Bone marrow (tissue), 2 donors: ENCODE measurements at regions not wholly inside any gene's neighbourhood (a gene's known extent, or its start where the extent isn't known, plus 50 kb on each side); places are given as distances from the start of the nearest gene placed in this dataset.
"Not testable (repeated sequence)": the region's sequence is repeated elsewhere in the genome, so short reads cannot be mapped to it uniquely, and the experiment has no call there.

ENCODE experiments used
- DNase-seq, 2 donors: peaks; one replicate each; lab custom pipeline; 2025; lab: John Stamatoyannopoulos, UW

DNA sequence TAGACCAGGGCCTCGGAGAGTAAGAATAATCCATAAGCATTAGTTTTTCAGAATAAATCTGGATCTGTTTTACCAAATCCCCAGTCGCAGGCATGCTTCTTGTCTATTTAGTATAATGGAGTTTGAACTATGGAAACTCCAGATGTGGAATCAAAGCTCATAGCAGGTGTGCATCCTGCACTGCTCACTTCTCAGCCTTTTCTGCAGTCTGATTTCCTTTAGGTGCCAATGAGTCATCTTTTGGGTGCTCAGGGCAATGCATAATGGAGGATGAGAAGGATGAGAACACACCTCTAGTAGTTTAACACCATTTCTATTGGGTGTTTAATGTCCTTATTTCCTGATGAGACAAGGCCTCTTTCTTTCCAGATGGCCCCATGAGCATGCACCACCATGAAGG lies 961.2 kb downstream of the TMEM121 start:
- DNase-seq = no peak

DNA sequence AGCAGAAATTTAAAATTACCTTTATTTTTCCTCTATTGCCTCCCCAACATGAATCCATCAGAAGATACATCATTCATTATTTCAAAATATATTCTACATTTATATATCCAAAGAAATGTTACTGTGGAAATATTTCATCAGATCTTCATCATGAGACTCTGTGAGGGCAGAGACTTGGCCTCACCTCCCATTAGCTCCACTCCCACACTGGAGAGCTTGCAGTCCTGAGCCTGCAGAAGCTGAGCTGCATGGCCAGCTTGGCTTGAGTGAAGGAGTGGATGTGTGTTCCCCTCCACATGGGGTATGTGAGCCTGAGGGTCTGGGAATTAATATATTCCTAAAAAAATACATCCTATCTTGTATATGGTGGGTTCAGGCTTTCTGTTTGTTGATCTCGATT lies 961.9 kb downstream of the TMEM121 start:
- DNase-seq = no peak

DNA sequence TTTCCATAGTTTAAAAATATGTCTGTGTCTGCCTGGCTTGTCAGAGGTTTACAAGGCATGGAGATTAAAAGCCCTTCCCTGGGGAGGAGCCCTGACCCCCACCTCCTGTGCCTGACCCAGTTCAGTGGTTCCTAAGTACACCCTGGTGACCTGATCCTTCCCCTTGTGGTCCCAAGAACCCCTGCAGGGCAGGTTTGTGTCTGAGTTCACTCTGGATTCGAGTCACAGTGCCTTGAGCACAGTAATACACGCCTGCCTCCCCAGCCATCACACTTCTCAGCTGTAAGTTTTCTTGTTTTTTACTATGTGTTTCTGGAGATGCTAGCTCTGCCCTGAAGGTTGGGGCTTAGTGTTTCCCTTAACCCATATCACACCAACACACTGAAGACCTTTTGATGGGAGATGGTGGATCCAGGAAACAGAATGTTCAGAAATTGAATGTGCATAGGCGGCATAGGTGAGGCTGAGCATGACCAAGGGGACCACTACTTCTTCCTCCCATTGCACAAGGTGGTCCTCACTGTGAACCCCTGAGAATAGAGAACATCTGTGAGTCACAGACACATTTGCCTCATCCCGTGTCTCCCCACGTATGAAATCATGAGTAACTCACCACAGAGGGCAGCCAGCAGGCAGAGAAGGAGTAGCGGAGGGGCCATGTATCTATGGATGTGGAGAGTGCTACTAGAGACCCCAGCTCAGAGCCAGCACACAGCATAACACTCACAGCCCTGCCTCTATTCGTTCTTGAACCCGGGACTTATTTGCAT lies 962.9 kb downstream of the TMEM121 start:
- no peak for DNase-seq

DNA sequence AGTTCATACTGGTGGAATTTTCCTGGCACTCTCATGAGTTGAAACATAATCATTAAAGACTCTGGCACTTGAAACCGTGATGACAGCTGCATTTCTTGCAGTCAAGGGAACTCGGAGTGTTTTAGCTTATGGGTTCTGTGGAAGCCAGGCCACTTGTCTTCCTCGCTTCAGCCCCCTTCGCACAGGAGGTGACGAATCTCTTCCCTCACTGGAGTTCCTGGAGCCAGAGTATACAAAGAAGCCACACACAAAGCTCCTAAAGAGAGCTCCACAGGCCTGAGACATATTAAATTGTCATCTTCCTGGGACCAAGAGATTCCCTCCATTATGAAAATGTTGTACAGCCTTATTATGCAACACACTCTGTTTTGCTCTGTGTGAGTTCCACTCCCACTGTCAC lies 964.1 kb downstream of the TMEM121 start:
- no peak for DNase-seq

DNA sequence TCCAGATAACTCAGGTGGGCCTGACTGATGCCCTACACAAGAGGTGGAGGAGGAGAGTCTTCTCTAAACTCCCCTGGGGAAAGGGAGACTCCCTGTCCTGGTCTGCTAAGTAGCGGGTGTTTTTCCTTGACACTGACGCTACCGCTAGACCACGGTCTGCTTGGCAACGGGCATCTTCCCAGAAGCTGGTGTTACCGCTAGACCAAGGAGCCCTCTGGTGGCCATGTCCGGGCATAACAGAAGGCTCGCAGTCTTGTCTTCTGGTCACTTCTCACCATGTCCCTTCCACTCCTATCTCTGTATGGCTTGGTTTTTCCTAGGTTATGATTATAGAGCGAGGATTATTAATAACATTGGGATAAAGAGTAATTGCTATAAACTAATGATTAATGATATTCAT lies 965.5 kb downstream of the TMEM121 start:
- DNase-seq = no peak

DNA sequence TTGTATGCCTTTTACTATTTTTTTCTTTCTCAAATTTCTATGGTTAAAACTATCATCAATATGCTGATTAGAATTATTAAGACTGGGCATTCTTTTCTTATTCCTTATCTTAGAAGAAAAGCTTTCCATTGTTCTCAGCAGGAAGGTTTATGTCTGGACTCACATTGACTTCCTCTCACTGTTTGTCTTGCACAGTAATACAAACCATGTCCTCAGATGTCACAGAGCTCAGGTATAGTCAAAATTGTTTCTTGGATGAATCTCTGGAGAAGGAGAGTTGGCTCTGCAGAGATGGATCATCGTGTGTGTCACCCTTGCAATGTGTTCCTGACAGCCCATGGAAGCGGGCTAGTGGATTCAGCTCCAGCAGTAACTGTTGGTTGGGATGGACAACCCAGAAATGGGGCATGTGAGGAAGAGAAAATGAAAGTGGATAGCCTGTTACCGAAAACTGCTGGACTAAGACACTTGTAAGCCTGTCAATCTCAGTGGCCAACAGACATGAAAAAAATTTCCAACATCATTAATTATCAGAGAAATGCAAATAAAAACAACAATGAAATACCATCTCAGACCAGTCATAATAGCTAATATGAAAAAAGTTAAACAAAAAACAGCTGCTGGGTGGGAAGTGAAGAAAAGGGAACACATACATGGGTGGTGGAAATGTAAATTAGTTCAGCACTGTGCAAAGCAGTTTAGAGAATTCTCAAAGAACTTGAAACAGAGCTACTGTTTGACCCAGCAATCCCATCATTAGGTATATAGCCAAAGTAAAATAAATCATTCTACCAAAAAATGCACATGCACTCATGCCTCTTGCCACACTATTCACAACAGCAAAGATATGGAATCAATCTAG lies 967.8 kb downstream of the TMEM121 start:
- DNase-seq = peak in 1 of 2 donors; percentile 43

DNA sequence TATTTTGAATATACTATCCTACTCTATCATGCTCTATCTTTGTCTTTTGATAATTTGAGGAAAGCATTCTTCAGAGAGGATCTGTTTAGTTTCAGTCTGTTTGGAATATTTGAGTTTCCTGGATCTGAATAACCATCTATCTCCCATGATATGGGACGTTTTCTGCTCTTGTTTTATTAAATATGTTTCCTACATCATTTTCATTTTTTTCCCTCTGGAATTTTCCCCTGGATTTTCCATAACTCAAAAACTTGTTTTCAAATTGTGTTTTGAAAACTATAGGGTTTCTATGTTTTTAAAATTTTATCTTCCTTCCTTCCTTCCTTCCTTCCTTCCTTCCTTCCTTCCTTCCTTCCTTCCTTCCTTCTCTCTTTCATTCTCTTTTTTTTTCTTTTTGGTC lies 974.2 kb downstream of the TMEM121 start:
- DNase-seq = no peak

DNA sequence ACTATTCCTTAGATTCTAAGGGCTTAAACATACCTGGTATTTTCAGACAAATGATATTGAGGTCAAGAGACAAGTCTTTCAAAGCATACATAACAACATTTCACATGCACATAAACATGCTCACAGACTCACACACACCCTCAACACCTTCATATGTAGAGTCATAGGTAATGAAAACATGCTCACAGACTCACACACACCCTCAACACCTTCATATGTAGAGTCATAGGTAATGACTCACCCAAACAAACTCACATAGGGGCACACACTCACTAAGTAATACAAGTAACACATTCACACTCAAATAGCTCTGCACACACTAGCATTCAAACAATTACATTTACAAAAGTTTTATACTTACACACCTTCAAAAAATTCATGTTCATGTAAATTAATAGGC lies 975.5 kb downstream of the TMEM121 start:
- no peak for DNase-seq

DNA sequence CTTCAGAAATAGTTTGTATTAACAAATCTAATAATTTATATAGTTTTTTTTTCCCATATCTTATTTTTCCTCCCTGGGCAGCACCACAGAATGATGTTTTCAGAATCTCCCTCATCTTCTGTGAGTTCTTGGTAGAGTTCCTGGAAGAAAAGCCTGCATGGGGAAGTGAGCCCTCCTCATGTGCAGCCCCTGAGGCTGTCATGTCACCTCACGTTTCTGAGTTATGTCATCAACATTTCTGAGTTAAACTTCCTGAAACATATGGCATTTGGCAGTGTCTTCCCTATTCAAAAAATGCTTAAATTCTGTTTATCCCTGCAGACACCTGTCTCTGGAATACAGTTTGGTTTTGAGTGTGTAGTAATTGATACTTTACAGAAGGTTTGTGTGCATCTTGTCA lies 979.0 kb downstream of the TMEM121 start:
- peak in 1 of 2 donors; percentile 45 for DNase-seq

DNA sequence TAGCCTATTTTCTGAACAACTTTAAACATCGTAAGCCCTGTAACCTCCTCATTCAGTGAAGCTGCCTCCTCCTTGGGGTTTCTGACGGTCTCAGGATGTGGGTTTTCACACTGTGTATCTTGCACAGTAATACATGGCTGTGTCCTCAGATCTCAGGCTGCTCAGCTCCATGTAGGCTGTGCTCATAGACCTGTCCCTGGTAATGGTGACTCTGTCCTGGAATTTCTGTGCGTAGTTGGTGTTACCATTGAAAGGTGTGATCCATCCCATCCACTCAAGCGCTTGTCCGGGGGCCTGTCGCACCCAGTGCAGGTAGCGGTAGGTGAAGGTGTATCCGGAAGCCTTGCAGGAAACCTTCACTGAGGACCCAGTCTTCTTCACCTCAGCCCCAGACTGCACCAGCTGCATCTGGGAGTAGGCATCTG lies 980.5 kb downstream of the TMEM121 start:
- DNase-seq = peak in 1 of 2 donors; percentile 9

DNA sequence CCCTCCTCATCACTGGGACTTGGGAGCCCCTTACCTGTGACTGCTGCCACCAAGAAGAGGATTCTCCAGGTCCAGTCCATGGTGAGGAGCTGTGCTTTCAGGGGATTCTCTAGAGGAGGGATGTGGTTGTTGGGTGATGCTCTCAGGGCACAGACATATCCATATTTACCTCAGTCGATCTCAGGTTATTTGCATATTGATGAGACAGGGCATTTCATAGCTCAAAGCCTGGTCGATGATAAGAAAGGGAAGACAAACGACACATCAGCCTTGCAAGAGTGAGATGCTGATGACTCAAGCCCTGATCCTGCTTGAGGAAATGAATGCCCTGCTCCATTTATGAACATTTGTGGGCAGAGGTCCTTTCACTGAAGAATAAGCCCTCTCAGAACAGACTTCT lies 981.0 kb downstream of the TMEM121 start:
- no peak for DNase-seq

DNA sequence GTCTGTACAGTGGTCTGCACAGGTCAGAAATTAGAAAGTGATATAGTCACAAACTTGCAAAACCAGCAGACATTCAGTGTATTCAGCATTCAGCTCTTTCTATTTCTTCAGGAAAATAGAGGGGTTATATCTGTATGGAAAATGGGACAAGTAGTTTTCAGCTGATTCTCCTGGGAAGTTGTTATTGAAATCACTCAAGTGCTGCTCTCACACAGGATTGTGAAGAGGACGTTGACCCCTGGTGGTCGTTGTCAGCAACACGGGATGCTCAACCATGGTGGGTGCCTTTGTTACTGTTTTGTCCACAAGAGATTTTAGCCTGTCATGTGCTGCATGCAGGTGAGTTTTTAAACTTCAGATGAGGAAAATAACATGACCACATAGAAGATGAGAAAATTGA lies 981.8 kb downstream of the TMEM121 start:
- DNase-seq = no peak

DNA sequence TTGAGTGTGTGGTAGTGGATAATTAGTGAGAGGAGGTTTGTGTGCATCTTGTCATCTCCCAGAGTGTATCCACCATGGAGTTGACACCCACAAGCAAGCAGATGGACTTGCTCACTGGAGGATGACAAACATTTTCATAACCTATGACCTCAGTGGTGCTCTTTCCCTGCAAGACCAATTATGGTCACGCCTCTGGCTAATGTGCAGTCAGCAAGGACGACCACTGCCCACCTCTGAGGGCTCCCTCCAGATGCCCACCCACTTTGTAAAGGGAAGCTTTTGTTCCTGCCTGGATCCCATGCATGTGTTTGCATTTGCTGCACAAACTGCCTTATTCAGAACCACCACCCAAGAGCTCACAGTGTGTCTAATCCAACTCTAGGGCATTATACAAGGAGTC lies 982.8 kb downstream of the TMEM121 start:
- DNase-seq = no peak

DNA sequence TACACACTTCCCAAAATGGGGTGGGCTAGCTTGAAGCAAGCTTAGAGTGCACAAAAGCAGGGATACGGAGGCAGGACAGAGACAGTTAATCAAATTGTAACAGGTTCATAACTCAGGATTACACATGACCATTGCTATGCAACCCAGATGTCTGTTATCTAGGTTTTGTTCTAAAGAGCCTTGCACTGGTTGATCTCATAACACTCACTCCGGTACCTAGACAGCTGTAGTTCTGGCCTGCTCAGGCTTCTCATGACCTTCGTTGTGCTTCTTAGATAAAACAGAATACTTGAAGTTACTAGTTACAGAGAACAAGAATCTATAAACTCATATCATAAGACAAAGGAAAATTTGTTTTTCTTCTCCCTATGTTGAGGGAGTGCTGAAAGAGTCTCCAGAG lies 983.4 kb downstream of the TMEM121 start:
- DNase-seq = no peak

DNA sequence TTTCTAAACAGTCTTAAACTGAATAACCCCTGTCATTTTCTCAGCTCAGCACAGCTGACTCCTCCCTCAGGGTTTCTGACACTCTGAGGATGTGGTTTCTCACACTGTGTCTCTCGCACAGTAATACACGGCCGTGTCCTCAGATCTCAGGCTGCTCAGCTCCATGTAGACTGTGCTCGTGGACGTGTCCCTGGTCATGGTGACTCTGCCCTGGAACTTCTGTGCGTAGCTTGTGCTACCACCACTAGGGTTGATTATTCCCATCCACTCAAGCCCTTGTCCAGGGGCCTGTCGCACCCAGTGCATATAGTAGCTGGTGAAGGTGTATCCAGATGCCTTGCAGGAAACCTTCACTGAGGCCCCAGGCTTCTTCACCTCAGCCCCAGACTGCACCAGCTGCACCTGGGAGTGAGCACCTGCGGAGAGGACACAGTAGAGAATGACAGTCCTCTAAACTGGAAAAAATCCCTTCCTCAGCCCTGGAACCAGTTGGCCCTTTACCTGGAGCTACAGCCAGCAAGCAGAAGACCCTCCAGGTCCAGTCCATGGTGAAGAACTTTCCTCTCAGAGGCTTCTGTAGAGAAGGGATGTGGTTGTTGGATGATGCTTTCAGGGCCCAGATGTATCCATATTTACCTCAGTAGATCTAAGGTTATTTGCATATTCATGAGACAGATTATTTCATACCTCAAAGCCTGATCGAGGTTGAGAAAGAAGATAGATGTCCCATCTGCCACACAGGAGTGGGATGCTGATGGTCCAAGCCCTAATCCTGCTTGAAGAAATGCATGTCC lies 984.8 kb downstream of the TMEM121 start:
- DNase-seq = peak in 1 of 2 donors; percentile 64

DNA sequence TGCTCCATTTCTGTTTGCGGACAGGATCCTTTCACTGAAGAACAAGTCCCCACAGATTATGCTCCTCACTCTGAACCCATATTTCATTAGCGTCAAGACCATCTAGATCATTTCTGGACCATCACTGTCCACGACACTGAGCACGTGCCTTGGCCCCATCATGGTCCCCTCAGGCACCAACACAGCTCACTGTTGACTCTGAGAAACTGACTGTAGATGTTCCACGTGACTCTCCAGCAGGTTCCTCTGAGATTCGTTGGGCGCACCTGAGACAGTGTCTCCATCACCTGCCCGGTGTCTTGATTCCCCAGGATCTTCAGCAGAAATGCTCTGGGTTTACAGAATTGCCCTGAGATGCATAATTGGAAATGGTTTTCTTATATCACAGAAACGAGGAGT lies 985.4 kb downstream of the TMEM121 start:
- DNase-seq = no peak

DNA sequence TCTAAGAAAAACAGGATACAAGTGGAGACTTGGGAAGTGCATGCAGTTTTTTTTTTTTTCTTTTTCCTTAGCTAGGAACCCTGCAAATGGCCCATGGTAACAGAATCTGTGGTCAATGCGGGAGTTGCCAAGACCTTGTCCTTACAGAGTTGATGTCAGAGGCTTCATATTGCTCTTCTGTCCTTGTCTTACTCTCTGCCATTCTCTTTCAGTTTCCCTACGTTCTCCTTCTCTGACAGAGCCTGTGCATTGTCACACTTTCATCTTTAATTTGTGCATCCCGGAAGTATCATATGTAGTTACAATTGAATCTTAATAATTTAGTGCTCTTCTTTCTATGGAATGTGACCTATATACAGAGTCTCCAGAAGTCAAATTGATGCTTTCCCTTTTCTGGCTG lies 986.9 kb downstream of the TMEM121 start:
- DNase-seq = no peak

DNA sequence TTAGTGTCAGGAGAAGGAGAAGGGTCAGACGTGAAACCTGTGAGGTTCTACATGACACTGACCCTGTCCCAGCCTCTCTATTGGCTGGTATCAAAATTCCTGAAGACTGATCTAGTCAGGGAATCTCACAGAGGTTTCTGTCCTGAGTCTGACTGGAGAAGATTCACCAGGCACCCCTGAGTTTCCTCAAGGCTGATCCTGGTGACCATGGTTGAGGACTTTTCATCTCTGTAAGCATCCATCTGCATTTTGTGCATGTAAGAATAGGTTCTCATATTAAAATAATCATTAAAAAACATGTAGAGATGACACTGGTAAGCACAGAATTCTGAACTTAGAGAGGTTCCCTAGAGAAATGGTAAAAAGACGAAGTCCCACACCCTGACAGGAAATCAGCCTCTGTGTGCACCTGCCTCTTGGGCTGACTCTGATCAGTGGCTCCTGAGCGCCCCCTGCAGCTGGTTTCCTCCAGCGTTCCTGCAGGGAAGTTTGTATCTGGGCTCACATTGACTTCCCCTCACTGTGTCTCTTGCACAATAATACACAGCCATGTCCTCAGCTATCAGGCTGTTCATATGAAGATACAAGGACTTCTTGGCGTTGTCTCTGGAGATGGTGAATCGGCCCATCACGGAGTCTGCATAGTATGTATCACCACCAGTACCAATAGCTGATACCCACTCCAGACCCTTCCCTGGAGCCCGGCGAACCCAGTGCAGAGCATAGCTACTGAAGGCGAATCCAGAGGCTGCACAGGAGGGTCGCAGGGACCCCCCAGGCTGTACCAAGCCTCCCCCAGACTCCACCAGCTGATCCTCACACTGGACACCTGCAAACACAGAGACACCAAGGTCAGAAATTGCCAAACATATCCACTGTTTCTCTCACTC lies 991.9 kb downstream of the TMEM121 start:
- peak in 1 of 2 donors; percentile 76 for DNase-seq

DNA sequence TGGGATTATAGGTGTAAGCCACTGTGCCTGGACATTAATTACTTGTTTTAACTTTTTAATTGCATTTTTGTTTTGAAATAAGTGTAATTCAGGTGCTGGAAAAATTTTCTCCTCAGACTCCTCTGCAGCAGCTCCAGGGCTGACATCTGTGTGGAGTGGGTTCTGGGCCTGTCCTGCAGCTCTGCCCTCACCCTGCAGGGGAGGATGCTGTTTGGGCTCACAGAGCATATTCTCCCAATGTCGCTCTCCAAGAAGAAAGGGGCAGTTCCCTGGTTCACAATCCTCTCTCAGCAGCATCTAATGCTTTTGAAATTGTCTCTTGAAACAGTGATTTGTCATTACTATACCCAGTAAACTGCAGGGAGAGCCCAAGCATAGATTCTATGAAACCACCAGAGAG lies 995.7 kb downstream of the TMEM121 start:
- DNase-seq = not testable (repeated sequence)

DNA sequence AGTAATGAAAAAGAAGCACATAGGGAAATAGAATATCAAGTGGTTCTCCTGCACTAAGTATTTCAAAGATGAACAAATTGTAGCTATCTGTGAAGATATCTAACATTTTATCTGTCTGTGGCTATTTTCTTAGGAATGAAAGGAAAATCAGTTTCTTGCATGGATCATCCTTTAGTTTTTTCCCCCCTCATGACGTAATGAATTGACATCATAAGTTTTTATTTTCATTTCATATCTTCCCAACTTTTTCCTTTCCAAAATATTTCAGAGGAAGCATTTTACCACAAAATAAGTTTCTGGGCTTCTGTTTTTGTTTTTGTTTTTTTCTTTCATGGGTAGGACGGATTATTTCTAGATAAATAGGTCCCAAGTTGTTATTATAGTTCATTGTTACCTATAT lies 996.6 kb downstream of the TMEM121 start:
- DNase-seq = no peak

DNA sequence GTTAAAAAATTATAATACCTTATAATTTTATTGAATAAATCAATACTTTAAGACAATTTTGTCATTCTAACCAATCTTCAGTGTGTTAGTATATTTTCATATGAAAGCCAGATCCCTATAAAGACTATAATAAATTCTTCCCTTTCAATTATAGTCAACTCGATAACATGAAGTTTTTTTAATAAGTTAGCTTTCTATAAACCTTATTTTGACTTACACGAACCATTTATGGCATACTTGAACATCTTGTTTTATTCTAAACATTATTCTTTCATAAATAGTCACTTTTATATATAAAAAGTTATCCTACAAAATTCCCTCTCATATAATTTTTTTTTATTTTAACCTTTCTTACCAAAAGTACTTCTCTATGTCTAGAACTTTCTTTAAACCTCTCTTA lies 1002.3 kb downstream of the TMEM121 start:
- no peak for DNase-seq

DNA sequence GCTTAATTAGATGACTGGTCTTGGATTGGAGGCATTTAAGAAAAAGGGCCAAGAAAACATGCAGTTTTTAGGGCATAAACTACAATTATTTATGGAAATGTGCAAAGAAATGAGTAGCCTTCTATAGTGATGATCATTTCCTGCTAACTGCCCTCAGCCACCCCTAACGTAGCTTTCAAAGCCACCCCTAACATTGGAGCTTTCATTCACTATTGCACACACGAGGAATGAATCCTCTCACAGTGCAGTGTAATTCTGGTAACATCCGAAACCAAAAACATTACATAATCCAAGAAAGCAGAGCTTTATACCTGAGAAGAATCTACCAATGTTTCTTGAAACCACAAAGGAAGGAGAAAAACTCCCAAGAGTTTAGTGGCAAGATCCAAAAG lies 1003.6 kb downstream of the TMEM121 start:
- no peak for DNase-seq
